Endothelial cell of umbilical vein (primary cell): ENCODE measurements at regions not wholly inside any gene's neighbourhood (a gene's known extent, or its start where the extent isn't known, plus 50 kb on each side); places are given as distances from the start of the nearest gene placed in this dataset.

Experiments used
- MYC ChIP-seq: IDR thresholded peaks from one replicate; pipeline ENCODE4 v1.6.1; 2011; ENCODE audit warnings: mild to moderate bottlenecking, low read depth, low read length
- POLR2A ChIP-seq: IDR thresholded peaks from 2 replicates; pipeline ENCODE4 v1.6.1; 2012; ENCODE audit warnings: low read depth, mild to moderate bottlenecking, control low read depth, low read length
- POLR2AphosphoS5 ChIP-seq: IDR thresholded peaks from 2 replicates; pipeline ENCODE4 v1.6.1; 2012; ENCODE audit warnings: low read depth, mild to moderate bottlenecking, control low read depth, low read length, moderate library complexity; ENCODE audit not compliant: insufficient read depth
- TF ChIP-seq, protein P1 (sequence below), 2 donors: IDR thresholded peaks; 1 replicate in 1 of 2; 2 replicates in 1 of 2; pipeline ENCODE4 v1.5.1; 2011; ENCODE audit warnings: low read length in 2 of 2, mild to moderate bottlenecking in 2 of 2, moderate library complexity in 2 of 2, control low read depth in 1 of 2, inconsistent platforms in 1 of 2, low read depth in 1 of 2; ENCODE audit not compliant: insufficient read depth in 1 of 2; ENCODE audit errors: extremely low read depth in 1 of 2
- TF ChIP-seq, protein P2 (sequence below): IDR thresholded peaks from 2 replicates; pipeline ENCODE4 v1.6.1; 2011; ENCODE audit not compliant: insufficient read depth, insufficient read length

DNA sequence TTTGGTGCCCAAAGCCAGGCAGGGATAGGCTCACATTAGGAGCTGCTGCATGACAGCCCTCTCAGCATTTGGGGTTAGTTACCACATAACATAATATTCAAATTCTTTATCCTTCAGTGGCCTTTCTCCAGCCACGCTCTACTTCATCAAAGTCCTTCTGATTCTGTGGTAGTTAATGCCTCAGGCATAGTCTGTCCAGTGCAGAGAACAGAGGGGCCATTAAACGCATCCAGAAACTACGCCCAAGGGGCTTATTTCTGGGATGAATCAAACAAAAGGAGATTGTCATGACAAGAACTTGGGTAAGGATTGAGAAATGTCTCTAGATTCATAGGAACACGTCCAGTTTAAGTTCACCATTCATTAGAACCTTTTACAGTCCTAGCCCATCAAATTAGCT, 183.4 kb upstream of the PLXNC1 start:
- TF ChIP-seq POLR2AphosphoS5 (no peak), MYC (no peak), POLR2A (no peak)
- TF ChIP-seq, protein P1, sequence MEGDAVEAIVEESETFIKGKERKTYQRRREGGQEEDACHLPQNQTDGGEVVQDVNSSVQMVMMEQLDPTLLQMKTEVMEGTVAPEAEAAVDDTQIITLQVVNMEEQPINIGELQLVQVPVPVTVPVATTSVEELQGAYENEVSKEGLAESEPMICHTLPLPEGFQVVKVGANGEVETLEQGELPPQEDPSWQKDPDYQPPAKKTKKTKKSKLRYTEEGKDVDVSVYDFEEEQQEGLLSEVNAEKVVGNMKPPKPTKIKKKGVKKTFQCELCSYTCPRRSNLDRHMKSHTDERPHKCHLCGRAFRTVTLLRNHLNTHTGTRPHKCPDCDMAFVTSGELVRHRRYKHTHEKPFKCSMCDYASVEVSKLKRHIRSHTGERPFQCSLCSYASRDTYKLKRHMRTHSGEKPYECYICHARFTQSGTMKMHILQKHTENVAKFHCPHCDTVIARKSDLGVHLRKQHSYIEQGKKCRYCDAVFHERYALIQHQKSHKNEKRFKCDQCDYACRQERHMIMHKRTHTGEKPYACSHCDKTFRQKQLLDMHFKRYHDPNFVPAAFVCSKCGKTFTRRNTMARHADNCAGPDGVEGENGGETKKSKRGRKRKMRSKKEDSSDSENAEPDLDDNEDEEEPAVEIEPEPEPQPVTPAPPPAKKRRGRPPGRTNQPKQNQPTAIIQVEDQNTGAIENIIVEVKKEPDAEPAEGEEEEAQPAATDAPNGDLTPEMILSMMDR (IDR thresholded peaks at IDR 0.05; ENCODE audit: extremely low read depth in 1 of 2, insufficient read depth in 1 of 2, low read depth in 1 of 2, low read length in 2 of 2) = no peak
- TF ChIP-seq, protein P2, sequence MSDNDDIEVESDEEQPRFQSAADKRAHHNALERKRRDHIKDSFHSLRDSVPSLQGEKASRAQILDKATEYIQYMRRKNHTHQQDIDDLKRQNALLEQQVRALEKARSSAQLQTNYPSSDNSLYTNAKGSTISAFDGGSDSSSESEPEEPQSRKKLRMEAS = no peak
